ENCODE measurements at regions not wholly inside any gene's neighbourhood (a gene's known extent, or its start where the extent isn't known, plus 50 kb on each side); places are given as distances from the start of the nearest gene placed in this dataset.

DNA sequence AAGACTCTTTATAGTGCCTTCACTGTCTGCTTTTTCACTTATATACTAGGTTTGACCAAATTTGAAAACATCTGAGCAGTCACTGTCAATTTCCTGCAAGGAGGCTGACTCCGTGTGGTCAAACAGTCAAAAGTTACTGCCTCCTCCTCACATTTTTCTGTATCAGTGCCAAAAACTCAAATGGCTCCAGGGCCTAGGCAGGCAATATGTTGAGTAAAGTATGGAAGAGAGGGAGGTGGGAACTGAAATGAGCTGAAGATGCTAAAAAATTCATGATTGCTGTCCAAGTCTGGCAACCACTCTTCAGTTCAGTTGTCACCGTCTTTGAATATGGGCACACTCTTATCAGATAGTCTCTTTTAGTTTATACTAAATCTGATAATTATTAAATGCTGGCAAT is 551.6 kb downstream of the CCSER2 start:
- TF ChIP-seq, protein P1, sequence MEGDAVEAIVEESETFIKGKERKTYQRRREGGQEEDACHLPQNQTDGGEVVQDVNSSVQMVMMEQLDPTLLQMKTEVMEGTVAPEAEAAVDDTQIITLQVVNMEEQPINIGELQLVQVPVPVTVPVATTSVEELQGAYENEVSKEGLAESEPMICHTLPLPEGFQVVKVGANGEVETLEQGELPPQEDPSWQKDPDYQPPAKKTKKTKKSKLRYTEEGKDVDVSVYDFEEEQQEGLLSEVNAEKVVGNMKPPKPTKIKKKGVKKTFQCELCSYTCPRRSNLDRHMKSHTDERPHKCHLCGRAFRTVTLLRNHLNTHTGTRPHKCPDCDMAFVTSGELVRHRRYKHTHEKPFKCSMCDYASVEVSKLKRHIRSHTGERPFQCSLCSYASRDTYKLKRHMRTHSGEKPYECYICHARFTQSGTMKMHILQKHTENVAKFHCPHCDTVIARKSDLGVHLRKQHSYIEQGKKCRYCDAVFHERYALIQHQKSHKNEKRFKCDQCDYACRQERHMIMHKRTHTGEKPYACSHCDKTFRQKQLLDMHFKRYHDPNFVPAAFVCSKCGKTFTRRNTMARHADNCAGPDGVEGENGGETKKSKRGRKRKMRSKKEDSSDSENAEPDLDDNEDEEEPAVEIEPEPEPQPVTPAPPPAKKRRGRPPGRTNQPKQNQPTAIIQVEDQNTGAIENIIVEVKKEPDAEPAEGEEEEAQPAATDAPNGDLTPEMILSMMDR (IDR thresholded peaks at IDR 0.05): no peak
- TF ChIP-seq POLR2A (IDR thresholded peaks at IDR 0.05) (no peak), POLR2AphosphoS5 (IDR thresholded peaks at IDR 0.05) (no peak), EP300 (IDR thresholded peaks at IDR 0.05; ENCODE audit: low read depth) (no peak)

Data from transverse colon (tissue), 4 donors.